ENCODE measurements at regions not wholly inside any gene's neighbourhood (a gene's known extent, or its start where the extent isn't known, plus 50 kb on each side); places are given as distances from the start of the nearest gene placed in this dataset.

DNA sequence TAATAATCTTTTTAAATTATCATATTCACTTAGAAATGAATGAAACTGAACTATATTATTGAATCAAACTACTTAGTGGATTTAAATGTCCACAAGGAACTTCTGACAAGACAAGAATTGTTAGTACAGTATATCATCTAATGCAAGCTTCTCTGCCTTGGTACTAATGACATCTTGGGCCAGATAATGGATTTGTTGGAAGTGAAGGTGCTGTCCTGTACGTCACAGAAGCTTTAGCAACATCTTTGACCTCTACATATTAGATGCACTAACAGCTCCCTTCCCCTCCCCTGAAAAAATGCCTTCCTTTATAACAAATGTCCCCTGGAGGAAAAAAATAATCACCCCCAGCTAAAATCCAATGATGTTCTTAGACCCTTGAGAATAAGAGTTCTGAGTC, 695.8 kb upstream of the EYS start:
- no peak for DNase-seq (ENCODE audit: low read depth)
- H3K27me3 ChIP-seq (replicated peaks; ENCODE audit: control insufficient read depth, insufficient read depth, low read length) = no peaks in the 10 kb centered on the region
- no peaks in the 10 kb centered on the region for H3K36me3 ChIP-seq (ENCODE audit: control insufficient read depth, insufficient read depth, low read length, severe bottlenecking)
- H3K4me1 ChIP-seq (ENCODE audit: control insufficient read depth, insufficient read depth, low read length) = no peaks in the 10 kb centered on the region
- no peak overlapping the region for H3K4me3 ChIP-seq (ENCODE audit: low read length)
- H3K9ac ChIP-seq (ENCODE audit: low read length) = no peak overlapping the region
- H3K9me3 ChIP-seq (ENCODE audit: control insufficient read depth, low read length) = no peaks in the 10 kb centered on the region

- DNase-seq (ENCODE audit: low read depth) = no peak
- Histone ChIP-seq H3K27me3 (replicated peaks; ENCODE audit: control insufficient read depth, insufficient read depth, low read length) (no peaks in the 10 kb centered on the region), H3K4me1 (ENCODE audit: control insufficient read depth, insufficient read depth, low read length) (no peaks in the 10 kb centered on the region), H3K36me3 (ENCODE audit: control insufficient read depth, insufficient read depth, low read length, severe bottlenecking) (no peaks in the 10 kb centered on the region), H3K4me3 (ENCODE audit: low read length) (no peak overlapping the region), H3K9ac (ENCODE audit: low read length) (no peak overlapping the region), H3K9me3 (ENCODE audit: control insufficient read depth, low read length) (no peaks in the 10 kb centered on the region)
These were observed 689.5 kb upstream of the EYS start for GRCh38 chr6:66396549-66396948.

DNA sequence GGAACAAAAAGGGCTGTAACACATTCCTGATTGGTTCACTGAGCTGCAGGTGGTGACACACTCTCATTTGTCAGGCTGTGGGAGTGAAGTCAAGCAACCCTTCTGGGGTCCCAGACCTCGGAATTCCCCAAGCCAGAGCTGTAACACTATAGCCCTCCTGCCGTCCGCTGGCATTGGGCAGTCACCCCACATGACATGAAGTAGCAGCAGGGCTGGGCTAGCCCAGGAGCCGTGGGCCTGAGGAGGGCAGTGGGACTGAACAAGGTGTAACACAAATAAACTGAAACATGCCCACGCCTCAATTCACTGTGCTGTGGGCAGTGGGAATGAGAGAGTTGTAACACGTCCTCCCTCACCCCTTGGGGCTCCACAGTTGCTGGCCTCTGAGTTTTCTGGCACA, 689.1 kb upstream of the EYS start:
- DNase-seq (ENCODE audit: low read depth) = no peak
- Histone ChIP-seq H3K9ac (ENCODE audit: low read length) (no peak overlapping the region), H3K4me1 (ENCODE audit: control insufficient read depth, insufficient read depth, low read length) (no peaks in the 10 kb centered on the region), H3K9me3 (ENCODE audit: control insufficient read depth, low read length) (no peaks in the 10 kb centered on the region), H3K27me3 (replicated peaks; ENCODE audit: control insufficient read depth, insufficient read depth, low read length) (no peaks in the 10 kb centered on the region), H3K36me3 (ENCODE audit: control insufficient read depth, insufficient read depth, low read length, severe bottlenecking) (no peaks in the 10 kb centered on the region), H3K4me3 (ENCODE audit: low read length) (no peak overlapping the region)

DNA sequence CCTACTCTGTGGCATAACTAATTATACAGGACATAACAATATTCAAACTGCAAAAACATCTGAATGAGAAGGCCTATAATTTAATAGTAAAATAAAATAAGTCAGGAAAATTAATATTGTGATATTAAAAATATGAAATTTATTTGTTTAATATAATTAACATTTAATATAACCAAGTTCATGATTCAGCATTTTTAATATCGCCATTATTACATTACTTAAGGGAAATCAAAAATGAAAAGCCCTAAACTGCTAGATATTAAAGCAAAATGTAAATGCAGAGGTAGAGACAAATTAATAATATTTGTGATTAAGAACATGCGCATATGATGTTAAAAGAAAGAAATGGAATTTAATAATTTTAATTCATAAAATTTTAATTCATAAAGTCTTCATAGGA, 683.4 kb upstream of the EYS start:
- Histone ChIP-seq H3K9me3 (ENCODE audit: control insufficient read depth, low read length) (no peaks in the 10 kb centered on the region), H3K4me1 (ENCODE audit: control insufficient read depth, insufficient read depth, low read length) (no peaks in the 10 kb centered on the region), H3K4me3 (ENCODE audit: low read length) (no peak overlapping the region), H3K27me3 (replicated peaks; ENCODE audit: control insufficient read depth, insufficient read depth, low read length) (no peaks in the 10 kb centered on the region), H3K9ac (ENCODE audit: low read length) (no peak overlapping the region), H3K36me3 (ENCODE audit: control insufficient read depth, insufficient read depth, low read length, severe bottlenecking) (no peaks in the 10 kb centered on the region)
- DNase-seq (ENCODE audit: low read depth) = no peak

GRCh38 chr6:66376001-66376400, 669.0 kb upstream of the EYS start:
- Histone ChIP-seq H3K36me3 (ENCODE audit: control insufficient read depth, insufficient read depth, low read length, severe bottlenecking) (no peaks in the 10 kb centered on the region), H3K9ac (ENCODE audit: low read length) (no peak overlapping the region), H3K4me1 (ENCODE audit: control insufficient read depth, insufficient read depth, low read length) (no peaks in the 10 kb centered on the region), H3K27me3 (replicated peaks; ENCODE audit: control insufficient read depth, insufficient read depth, low read length) (no peaks in the 10 kb centered on the region), H3K4me3 (ENCODE audit: low read length) (no peak overlapping the region), H3K9me3 (ENCODE audit: control insufficient read depth, low read length) (no peaks in the 10 kb centered on the region)
- peak; percentile 28 for DNase-seq (ENCODE audit: low read depth)

- no peak overlapping the region for H3K9ac ChIP-seq (ENCODE audit: low read length)
- no peak overlapping the region for H3K4me3 ChIP-seq (ENCODE audit: low read length)
- no peak for DNase-seq (ENCODE audit: low read depth)
- no peaks in the 10 kb centered on the region for H3K9me3 ChIP-seq (ENCODE audit: control insufficient read depth, low read length)
- no peaks in the 10 kb centered on the region for H3K4me1 ChIP-seq (ENCODE audit: control insufficient read depth, insufficient read depth, low read length)
- H3K27me3 ChIP-seq (replicated peaks; ENCODE audit: control insufficient read depth, insufficient read depth, low read length) = no peaks in the 10 kb centered on the region
- H3K36me3 ChIP-seq (ENCODE audit: control insufficient read depth, insufficient read depth, low read length, severe bottlenecking) = no peaks in the 10 kb centered on the region
These were observed 662.4 kb upstream of the EYS start for GRCh38 chr6:66369407-66369806.

DNA sequence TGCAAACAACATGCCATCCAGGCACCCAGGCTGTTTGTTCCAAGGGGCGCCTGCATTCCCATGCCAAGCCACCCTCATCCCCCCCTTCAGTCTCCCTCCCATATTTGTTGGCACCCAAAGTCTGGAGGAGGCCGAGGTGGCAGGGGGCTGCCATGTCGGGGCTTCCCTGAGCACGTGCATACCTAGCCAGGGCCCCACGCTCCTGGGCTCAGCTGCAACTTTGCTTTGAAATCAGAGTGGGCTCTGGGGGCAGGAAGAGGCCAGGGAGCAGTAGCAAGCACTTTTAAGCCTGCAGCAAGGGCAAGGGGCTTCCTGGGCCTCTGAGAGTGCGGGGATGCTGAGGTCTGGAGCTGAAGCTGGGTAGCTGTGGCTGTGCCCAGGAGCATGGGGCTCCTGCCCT, 655.9 kb upstream of the EYS start:
- no peak for DNase-seq (ENCODE audit: low read depth)
- no peak overlapping the region for H3K4me3 ChIP-seq (ENCODE audit: low read length)
- no peaks in the 10 kb centered on the region for H3K27me3 ChIP-seq (replicated peaks; ENCODE audit: control insufficient read depth, insufficient read depth, low read length)
- no peak overlapping the region for H3K9ac ChIP-seq (ENCODE audit: low read length)
- no peaks in the 10 kb centered on the region for H3K4me1 ChIP-seq (ENCODE audit: control insufficient read depth, insufficient read depth, low read length)
- no peaks in the 10 kb centered on the region for H3K9me3 ChIP-seq (ENCODE audit: control insufficient read depth, low read length)
- no peaks in the 10 kb centered on the region for H3K36me3 ChIP-seq (ENCODE audit: control insufficient read depth, insufficient read depth, low read length, severe bottlenecking)

DNA sequence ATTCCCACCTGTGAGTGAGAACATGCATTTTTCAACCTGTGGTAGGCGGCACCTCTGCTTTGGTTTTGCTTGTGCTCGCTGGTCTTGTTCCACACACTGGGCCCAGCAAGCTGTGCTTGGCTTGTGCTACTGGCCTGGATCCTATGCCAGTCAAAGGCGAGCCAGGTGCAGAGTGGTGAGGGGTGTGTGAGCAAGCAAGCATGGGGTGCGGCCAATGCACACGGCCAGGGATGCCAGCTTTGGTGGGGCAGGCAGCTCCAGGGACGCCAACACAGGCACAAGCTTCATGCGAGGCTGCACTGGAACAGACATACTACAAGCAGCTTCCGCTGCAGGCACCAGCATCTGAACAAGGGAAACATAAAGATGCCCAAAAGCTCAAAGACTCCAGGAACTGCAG, 654.9 kb upstream of the EYS start:
- H3K27me3 ChIP-seq (replicated peaks; ENCODE audit: control insufficient read depth, insufficient read depth, low read length) = no peaks in the 10 kb centered on the region
- no peak overlapping the region for H3K4me3 ChIP-seq (ENCODE audit: low read length)
- no peaks in the 10 kb centered on the region for H3K9me3 ChIP-seq (ENCODE audit: control insufficient read depth, low read length)
- no peaks in the 10 kb centered on the region for H3K4me1 ChIP-seq (ENCODE audit: control insufficient read depth, insufficient read depth, low read length)
- no peak for DNase-seq (ENCODE audit: low read depth)
- no peak overlapping the region for H3K9ac ChIP-seq (ENCODE audit: low read length)
- no peaks in the 10 kb centered on the region for H3K36me3 ChIP-seq (ENCODE audit: control insufficient read depth, insufficient read depth, low read length, severe bottlenecking)

- no peak overlapping the region for H3K9ac ChIP-seq (ENCODE audit: low read length)
- no peak overlapping the region for H3K4me3 ChIP-seq (ENCODE audit: low read length)
- no peaks in the 10 kb centered on the region for H3K36me3 ChIP-seq (ENCODE audit: control insufficient read depth, insufficient read depth, low read length, severe bottlenecking)
- no peak for DNase-seq (ENCODE audit: low read depth)
- no peaks in the 10 kb centered on the region for H3K27me3 ChIP-seq (replicated peaks; ENCODE audit: control insufficient read depth, insufficient read depth, low read length)
- H3K4me1 ChIP-seq (ENCODE audit: control insufficient read depth, insufficient read depth, low read length) = no peaks in the 10 kb centered on the region
- H3K9me3 ChIP-seq (ENCODE audit: control insufficient read depth, low read length) = no peaks in the 10 kb centered on the region
These were observed 650.8 kb upstream of the EYS start for GRCh38 chr6:66357781-66358180.

DNA sequence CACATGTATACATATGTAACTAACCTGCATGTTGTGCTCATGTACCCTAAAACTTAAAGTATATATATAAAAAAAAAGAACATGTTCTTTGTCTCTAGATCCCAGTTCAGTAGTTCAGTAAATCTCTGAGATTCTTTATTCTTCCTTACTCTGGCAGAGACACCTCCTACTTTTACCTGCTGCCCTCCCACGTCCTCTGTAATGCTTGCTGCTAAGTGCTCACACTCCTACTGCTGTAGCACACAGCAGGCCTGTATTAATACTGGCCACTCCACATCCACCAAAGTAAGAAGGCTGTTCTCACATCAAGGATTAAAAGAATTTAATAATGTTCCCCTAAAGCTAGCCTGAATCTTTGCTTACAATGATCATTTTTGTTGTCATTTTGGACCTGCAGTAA, 648.4 kb upstream of the EYS start:
- H3K9me3 ChIP-seq (ENCODE audit: control insufficient read depth, low read length) = no peaks in the 10 kb centered on the region
- no peak overlapping the region for H3K4me3 ChIP-seq (ENCODE audit: low read length)
- no peaks in the 10 kb centered on the region for H3K27me3 ChIP-seq (replicated peaks; ENCODE audit: control insufficient read depth, insufficient read depth, low read length)
- no peaks in the 10 kb centered on the region for H3K4me1 ChIP-seq (ENCODE audit: control insufficient read depth, insufficient read depth, low read length)
- H3K9ac ChIP-seq (ENCODE audit: low read length) = no peak overlapping the region
- DNase-seq (ENCODE audit: low read depth) = no peak
- no peaks in the 10 kb centered on the region for H3K36me3 ChIP-seq (ENCODE audit: control insufficient read depth, insufficient read depth, low read length, severe bottlenecking)

GRCh38 chr6:66344796-66345195, 637.8 kb upstream of the EYS start:
- Histone ChIP-seq H3K9ac (ENCODE audit: low read length) (no peak overlapping the region), H3K9me3 (ENCODE audit: control insufficient read depth, low read length) (no peaks in the 10 kb centered on the region), H3K27me3 (replicated peaks; ENCODE audit: control insufficient read depth, insufficient read depth, low read length) (no peaks in the 10 kb centered on the region), H3K4me1 (ENCODE audit: control insufficient read depth, insufficient read depth, low read length) (no peaks in the 10 kb centered on the region), H3K36me3 (ENCODE audit: control insufficient read depth, insufficient read depth, low read length, severe bottlenecking) (no peaks in the 10 kb centered on the region), H3K4me3 (ENCODE audit: low read length) (no peak overlapping the region)
- no peak for DNase-seq (ENCODE audit: low read depth)

DNA sequence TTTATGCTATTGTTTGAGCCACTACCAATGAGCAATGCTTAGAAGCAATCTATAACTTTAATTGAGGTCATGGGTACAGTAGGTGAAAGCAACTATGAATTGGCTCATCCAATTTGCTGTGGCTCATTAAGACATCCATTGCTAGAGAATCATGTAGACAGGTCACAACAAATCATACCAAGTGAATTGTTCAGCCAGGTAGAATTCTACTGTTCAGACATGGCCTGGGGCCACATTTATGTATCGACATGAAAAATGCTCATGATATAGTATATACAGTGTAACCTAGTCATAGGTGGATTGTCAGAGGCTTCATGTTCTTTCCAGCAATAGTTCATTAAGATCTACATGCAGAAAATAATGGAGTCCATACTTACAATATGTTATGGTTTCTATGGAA, 633.7 kb upstream of the EYS start:
- Histone ChIP-seq H3K9ac (ENCODE audit: low read length) (no peak overlapping the region), H3K4me1 (ENCODE audit: control insufficient read depth, insufficient read depth, low read length) (peaks cover 4% of the 10 kb centered on the region), H3K27me3 (replicated peaks; ENCODE audit: control insufficient read depth, insufficient read depth, low read length) (no peaks in the 10 kb centered on the region), H3K36me3 (ENCODE audit: control insufficient read depth, insufficient read depth, low read length, severe bottlenecking) (no peaks in the 10 kb centered on the region), H3K9me3 (ENCODE audit: control insufficient read depth, low read length) (no peaks in the 10 kb centered on the region), H3K4me3 (ENCODE audit: low read length) (no peak overlapping the region)
- no peak for DNase-seq (ENCODE audit: low read depth)
